HG02588 (cell line): ENCODE measurements at regions not wholly inside any gene's neighbourhood (a gene's known extent, or its start where the extent isn't known, plus 50 kb on each side); places are given as distances from the start of the nearest gene placed in this dataset.

Source experiments
- ATAC-seq: cut with Tn5 transposase; IDR thresholded peaks from one replicate; pipeline ENCODE4 v1.9.1; 2021; ENCODE audit warnings: mild to moderate bottlenecking, moderate library complexity; ENCODE audit not compliant: unreplicated experiment

- ATAC-seq = no peak
These were observed 394.5 kb downstream of the RERGL start for GRCh38 chr12:17695495-17695894.

GRCh38 chr12:17691369-17691768, 398.6 kb downstream of the RERGL start:
- ATAC-seq = no peak

GRCh38 chr12:17680220-17680619, 409.8 kb downstream of the RERGL start:
- ATAC-seq = no peak

- no peak for ATAC-seq
These were observed 423.2 kb downstream of the RERGL start for GRCh38 chr12:17666641-17667324.

- ATAC-seq = no peak
These were observed 424.2 kb downstream of the RERGL start for GRCh38 chr12:17665839-17666238.

GRCh38 chr12:17661250-17661649, 428.7 kb downstream of the RERGL start:
- ATAC-seq = no peak

GRCh38 chr12:17652436-17652835, 437.6 kb downstream of the RERGL start:
- ATAC-seq = no peak

GRCh38 chr12:17642340-17642650, 447.7 kb downstream of the RERGL start:
- ATAC-seq = no peak

- ATAC-seq = no peak
These were observed 449.4 kb downstream of the RERGL start for GRCh38 chr12:17640615-17641014.

GRCh38 chr12:17618831-17619230, 471.2 kb downstream of the RERGL start:
- ATAC-seq = no peak

- no peak for ATAC-seq
These were observed 480.3 kb downstream of the RERGL start for GRCh38 chr12:17609701-17610100.

- no peak for ATAC-seq
These were observed 480.8 kb downstream of the RERGL start for GRCh38 chr12:17609153-17609552.

GRCh38 chr12:17595111-17595510, 494.9 kb downstream of the RERGL start:
- ATAC-seq = no peak

GRCh38 chr12:17593715-17594406, 496.1 kb downstream of the RERGL start:
- no peak for ATAC-seq

- ATAC-seq = no peak
These were observed 497.5 kb downstream of the RERGL start for GRCh38 chr12:17592472-17592871.

- no peak for ATAC-seq
These were observed 498.9 kb downstream of the RERGL start for GRCh38 chr12:17591005-17591681.

- ATAC-seq = no peak
These were observed 501.0 kb downstream of the RERGL start for GRCh38 chr12:17588968-17589367.

GRCh38 chr12:17579205-17580026, 510.6 kb downstream of the RERGL start:
- ATAC-seq = no peak

- ATAC-seq = no peak
These were observed 512.6 kb downstream of the RERGL start for GRCh38 chr12:17577405-17577804.

- no peak for ATAC-seq
These were observed 517.7 kb downstream of the RERGL start for GRCh38 chr12:17572250-17572649.

- ATAC-seq = no peak
These were observed 518.9 kb downstream of the RERGL start for GRCh38 chr12:17571047-17571446.
